Endothelial cell of umbilical vein (primary cell): ENCODE measurements at regions not wholly inside any gene's neighbourhood (a gene's known extent, or its start where the extent isn't known, plus 50 kb on each side); places are given as distances from the start of the nearest gene placed in this dataset.

Experiments used
- BruUV-seq: library from RNA; stranded (reverse); fragments of 400-500 nt; replicated peaks from 2 replicates; lab custom pipeline; 2021; lab: Mats Ljungman, UMichigan
- CTCF ChIA-PET: fragments of 300-600, 350-600 bp; sonication (Branson Sonifier 250); formaldehyde crosslinking; loops from one replicate; lab custom pipeline; 2021; ENCODE audit warnings: antibody characterized with exemption, inconsistent platforms; lab: Charles Lee
- POLR2A ChIA-PET: fragments of 300-600, 350-600 bp; sonication (Branson Sonifier 250); formaldehyde crosslinking; loops from one replicate; lab custom pipeline; 2021; ENCODE audit warnings: antibody characterized with exemption, inconsistent platforms; lab: Charles Lee
- DNase-seq: peaks from one replicate; pipeline ENCODE4 v3.0.0-alpha.2; 2011; ENCODE audit warnings: low read depth, low spot score
- FAIRE-seq: peaks from 2 replicates; lab custom pipeline; 2011; peaks lifted over from hg19 to GRCh38; lab: Jason Lieb, UNC
- H2AFZ ChIP-seq: 2 replicates; pipeline ENCODE4 v1.6.0; 2012; ENCODE audit warnings: low read depth, low read length, control low read depth, inconsistent platforms
- H3K27ac ChIP-seq: 2 replicates; pipeline ENCODE4 v1.5.1; 2011; ENCODE audit warnings: low read depth, mild to moderate bottlenecking, control low read depth, low read length, moderate library complexity; ENCODE audit not compliant: insufficient read depth
- H3K27me3 ChIP-seq, 2 experiments: 2 replicates each; pipeline versions ENCODE4 v1.6.0 to v1.6.1; 2011; ENCODE audit warnings: low read length in 2 of 2, mixed read lengths in 1 of 2; ENCODE audit not compliant: control insufficient read depth in 2 of 2, insufficient read depth in 2 of 2
- H3K36me3 ChIP-seq, 2 experiments: 2 replicates in 1 of 2; 3 replicates in 1 of 2; pipeline ENCODE4 v1.5.1; 2011; ENCODE audit warnings: low read length in 2 of 2, mild to moderate bottlenecking in 1 of 2, moderate library complexity in 1 of 2; ENCODE audit not compliant: control insufficient read depth in 2 of 2, insufficient read depth in 2 of 2; ENCODE audit errors: extremely low read depth in 1 of 2
- H3K4me1 ChIP-seq: 3 replicates; pipeline ENCODE4 v1.5.1; 2011; ENCODE audit warnings: mild to moderate bottlenecking, low read length; ENCODE audit not compliant: control insufficient read depth, insufficient read depth; ENCODE audit errors: extremely low read depth
- H3K4me2 ChIP-seq: 2 replicates; pipeline ENCODE4 v1.6.1; 2011; ENCODE audit warnings: low read length, control low read depth, mixed read lengths; ENCODE audit not compliant: insufficient read depth
- H3K4me3 ChIP-seq, 3 experiments: fragments of 200-600 bp in 1 of 3; sonication (generic), shearing (Covaris generic) in 1 of 3; replicated peaks in 1 of 3; 2 replicates each; pipeline ENCODE4 v1.5.1; 2011 to 2016; ENCODE audit warnings: control low read depth in 3 of 3, low read length in 3 of 3, mild to moderate bottlenecking in 2 of 3, inconsistent platforms in 1 of 3, low read depth in 1 of 3, moderate library complexity in 1 of 3; ENCODE audit not compliant: insufficient read depth in 1 of 3
- H3K79me2 ChIP-seq: 2 replicates; pipeline ENCODE4 v1.6.0; 2012; ENCODE audit warnings: low read length, inconsistent platforms; ENCODE audit not compliant: control insufficient read depth, insufficient read depth
- H3K9ac ChIP-seq: replicated peaks from 2 replicates; pipeline ENCODE3; 2011; ENCODE audit warnings: low read length, control low read depth; ENCODE audit not compliant: insufficient read depth; ENCODE audit errors: extremely low read depth
- H3K9me1 ChIP-seq: replicated peaks from 3 replicates; pipeline ENCODE4 v1.6.0; 2011; ENCODE audit warnings: mild to moderate bottlenecking, low read length; ENCODE audit not compliant: control insufficient read depth, insufficient read depth; ENCODE audit errors: extremely low read depth
- H3K9me3 ChIP-seq: replicated peaks from 2 replicates; pipeline ENCODE4 v1.5.1; 2012; ENCODE audit warnings: low read length, inconsistent platforms; ENCODE audit not compliant: control insufficient read depth, insufficient read depth
- H4K20me1 ChIP-seq: replicated peaks from 2 replicates; pipeline ENCODE3; 2011; ENCODE audit warnings: mild to moderate bottlenecking, low read length; ENCODE audit not compliant: control insufficient read depth, insufficient read depth; ENCODE audit errors: extremely low read depth
- EZH2 ChIP-seq: IDR thresholded peaks from 2 replicates; pipeline ENCODE4 v1.6.1; 2012; ENCODE audit warnings: borderline replicate concordance, low read depth, mild to moderate bottlenecking, moderate library complexity, low read length, inconsistent platforms; ENCODE audit not compliant: severe bottlenecking
- FOS ChIP-seq: IDR thresholded peaks from 2 replicates; pipeline ENCODE4 v1.6.1; 2011; ENCODE audit warnings: mild to moderate bottlenecking, low read length, moderate library complexity, borderline replicate concordance; ENCODE audit not compliant: insufficient read depth
- GATA2 ChIP-seq: IDR thresholded peaks from 2 replicates; pipeline ENCODE4 v1.7.0; 2011; ENCODE audit warnings: low read depth, mild to moderate bottlenecking, moderate library complexity, mixed read lengths, low read length; ENCODE audit not compliant: insufficient read length, insufficient read depth
- JUN ChIP-seq: IDR thresholded peaks from 2 replicates; pipeline ENCODE4 v1.6.1; 2011; ENCODE audit warnings: borderline replicate concordance, low read depth; ENCODE audit not compliant: insufficient read length, insufficient read depth
- MYC ChIP-seq: IDR thresholded peaks from one replicate; pipeline ENCODE4 v1.6.1; 2011; ENCODE audit warnings: mild to moderate bottlenecking, low read depth, low read length
- POLR2A ChIP-seq: IDR thresholded peaks from 2 replicates; pipeline ENCODE4 v1.6.1; 2012; ENCODE audit warnings: low read depth, mild to moderate bottlenecking, control low read depth, low read length
- POLR2AphosphoS5 ChIP-seq: IDR thresholded peaks from 2 replicates; pipeline ENCODE4 v1.6.1; 2012; ENCODE audit warnings: low read depth, mild to moderate bottlenecking, control low read depth, low read length, moderate library complexity; ENCODE audit not compliant: insufficient read depth
- dilution Hi-C: fragments of 300-500 bp; cut with MboI; formaldehyde crosslinking; loops from one replicate; pipeline ENCODE4 v1.15.0; 2019; ENCODE audit warnings: low sequenced_read_pairs; ENCODE audit not compliant: extremely low pct_ligation_motif_present
- intact Hi-C: fragments of 100-400 bp; cut with micrococcal nuclease; formaldehyde crosslinking; loops from one replicate; pipeline ENCODE4 v1.10.0; 2022
- TF ChIP-seq, protein P1 (sequence below): IDR thresholded peaks from 2 replicates; pipeline ENCODE4 v1.6.1; 2011; ENCODE audit not compliant: insufficient read depth, insufficient read length
- TF ChIP-seq, protein P2 (sequence below), 2 donors: IDR thresholded peaks; 1 replicate in 1 of 2; 2 replicates in 1 of 2; pipeline ENCODE4 v1.5.1; 2011; ENCODE audit warnings: low read length in 2 of 2, mild to moderate bottlenecking in 2 of 2, moderate library complexity in 2 of 2, control low read depth in 1 of 2, inconsistent platforms in 1 of 2, low read depth in 1 of 2; ENCODE audit not compliant: insufficient read depth in 1 of 2; ENCODE audit errors: extremely low read depth in 1 of 2

DNA sequence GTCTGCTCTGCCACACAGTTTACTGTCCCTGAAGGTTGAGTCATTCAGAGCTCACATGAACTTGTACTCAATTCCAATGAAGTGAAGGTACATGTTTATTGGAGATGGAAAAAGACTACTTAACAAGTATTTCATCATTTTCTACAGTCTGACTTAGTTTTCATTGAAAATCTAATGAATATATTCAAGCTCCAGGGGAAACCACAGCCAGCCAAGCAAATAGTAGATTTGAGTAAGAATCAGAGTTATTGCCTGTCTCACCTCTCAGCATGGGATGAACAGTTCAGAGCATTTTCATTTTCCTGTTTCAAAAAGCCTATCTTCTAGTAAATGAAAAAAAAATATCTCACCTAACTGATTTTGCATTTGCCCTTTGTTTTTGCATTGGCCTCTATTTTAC is 1249.4 kb upstream of the DIAPH2 start:
- H3K9me3 ChIP-seq: no peaks in the 10 kb centered on the region
- no peak overlapping the region for H2AFZ ChIP-seq
- no peaks in the 10 kb centered on the region for H3K27me3 ChIP-seq
- no peaks in the 10 kb centered on the region for H4K20me1 ChIP-seq
- no peak overlapping the region for H3K9ac ChIP-seq
- BruUV-seq: no TSS peak
- H3K27ac ChIP-seq: no peak overlapping the region
- no peak for DNase-seq
- no peak overlapping the region for H3K4me2 ChIP-seq
- no peak overlapping the region for H3K4me3 ChIP-seq
- no peak for FAIRE-seq
- no peaks in the 10 kb centered on the region for H3K4me1 ChIP-seq
- no peaks in the 10 kb centered on the region for H3K36me3 ChIP-seq
- ChIA-PET CTCF (no interaction called here), POLR2A (no interaction called here)
- TF ChIP-seq FOS (no peak), JUN (no peak), MYC (no peak), EZH2 (no peak), GATA2 (no peak), POLR2A (no peak), POLR2AphosphoS5 (no peak)
- TF ChIP-seq, protein P1, sequence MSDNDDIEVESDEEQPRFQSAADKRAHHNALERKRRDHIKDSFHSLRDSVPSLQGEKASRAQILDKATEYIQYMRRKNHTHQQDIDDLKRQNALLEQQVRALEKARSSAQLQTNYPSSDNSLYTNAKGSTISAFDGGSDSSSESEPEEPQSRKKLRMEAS: no peak
- TF ChIP-seq, protein P2, sequence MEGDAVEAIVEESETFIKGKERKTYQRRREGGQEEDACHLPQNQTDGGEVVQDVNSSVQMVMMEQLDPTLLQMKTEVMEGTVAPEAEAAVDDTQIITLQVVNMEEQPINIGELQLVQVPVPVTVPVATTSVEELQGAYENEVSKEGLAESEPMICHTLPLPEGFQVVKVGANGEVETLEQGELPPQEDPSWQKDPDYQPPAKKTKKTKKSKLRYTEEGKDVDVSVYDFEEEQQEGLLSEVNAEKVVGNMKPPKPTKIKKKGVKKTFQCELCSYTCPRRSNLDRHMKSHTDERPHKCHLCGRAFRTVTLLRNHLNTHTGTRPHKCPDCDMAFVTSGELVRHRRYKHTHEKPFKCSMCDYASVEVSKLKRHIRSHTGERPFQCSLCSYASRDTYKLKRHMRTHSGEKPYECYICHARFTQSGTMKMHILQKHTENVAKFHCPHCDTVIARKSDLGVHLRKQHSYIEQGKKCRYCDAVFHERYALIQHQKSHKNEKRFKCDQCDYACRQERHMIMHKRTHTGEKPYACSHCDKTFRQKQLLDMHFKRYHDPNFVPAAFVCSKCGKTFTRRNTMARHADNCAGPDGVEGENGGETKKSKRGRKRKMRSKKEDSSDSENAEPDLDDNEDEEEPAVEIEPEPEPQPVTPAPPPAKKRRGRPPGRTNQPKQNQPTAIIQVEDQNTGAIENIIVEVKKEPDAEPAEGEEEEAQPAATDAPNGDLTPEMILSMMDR (IDR thresholded peaks at IDR 0.05; ENCODE audit: extremely low read depth in 1 of 2, insufficient read depth in 1 of 2, low read depth in 1 of 2, low read length in 2 of 2): no peak
- intact Hi-C loops (no loop called here), dilution Hi-C loops (no loop called here)
- H3K9me1 ChIP-seq: no peaks in the 10 kb centered on the region
- H3K79me2 ChIP-seq: no peaks in the 10 kb centered on the region
